HepG2 (cell line): ENCODE measurements at regions not wholly inside any gene's neighbourhood (a gene's known extent, or its start where the extent isn't known, plus 50 kb on each side); places are given as distances from the start of the nearest gene placed in this dataset.
A peak's percentile ranks its signal among the peaks of the same experiment; 100 is the strongest.

Experiments used
- ZNF124 ChIP-seq: sonication (generic); formaldehyde crosslinking; IDR thresholded peaks from 2 replicates; pipeline ENCODE4 v1.4.0; 2020; ENCODE audit warnings: missing genetic modification reagents
- TF ChIP-seq, protein P1 (sequence below): sonication (generic); formaldehyde crosslinking; IDR thresholded peaks from 2 replicates; pipeline ENCODE4 v1.5.0; 2020; ENCODE audit warnings: mild to moderate bottlenecking, missing genetic modification reagents, moderate library complexity

DNA sequence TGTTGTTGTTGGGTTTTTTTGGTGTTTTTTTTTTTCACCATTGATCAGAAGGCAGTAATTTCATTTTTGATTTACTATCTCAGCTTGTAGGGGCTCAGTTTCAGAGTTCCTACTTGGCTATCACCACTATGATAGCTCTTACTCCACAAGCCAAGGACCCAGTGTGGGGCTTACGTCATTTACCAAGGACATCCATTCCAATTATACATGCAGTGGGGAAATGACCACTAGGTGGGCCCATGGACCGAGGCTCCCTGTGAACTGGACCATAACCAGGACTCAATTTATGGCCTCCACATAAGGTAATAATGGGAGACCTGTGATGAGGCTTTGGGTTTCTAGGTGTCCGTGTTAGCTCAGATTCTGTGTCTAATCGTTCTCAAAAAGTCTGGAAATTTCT is 67.5 kb upstream of the CACNA1D start:
- TF ChIP-seq, protein P1, sequence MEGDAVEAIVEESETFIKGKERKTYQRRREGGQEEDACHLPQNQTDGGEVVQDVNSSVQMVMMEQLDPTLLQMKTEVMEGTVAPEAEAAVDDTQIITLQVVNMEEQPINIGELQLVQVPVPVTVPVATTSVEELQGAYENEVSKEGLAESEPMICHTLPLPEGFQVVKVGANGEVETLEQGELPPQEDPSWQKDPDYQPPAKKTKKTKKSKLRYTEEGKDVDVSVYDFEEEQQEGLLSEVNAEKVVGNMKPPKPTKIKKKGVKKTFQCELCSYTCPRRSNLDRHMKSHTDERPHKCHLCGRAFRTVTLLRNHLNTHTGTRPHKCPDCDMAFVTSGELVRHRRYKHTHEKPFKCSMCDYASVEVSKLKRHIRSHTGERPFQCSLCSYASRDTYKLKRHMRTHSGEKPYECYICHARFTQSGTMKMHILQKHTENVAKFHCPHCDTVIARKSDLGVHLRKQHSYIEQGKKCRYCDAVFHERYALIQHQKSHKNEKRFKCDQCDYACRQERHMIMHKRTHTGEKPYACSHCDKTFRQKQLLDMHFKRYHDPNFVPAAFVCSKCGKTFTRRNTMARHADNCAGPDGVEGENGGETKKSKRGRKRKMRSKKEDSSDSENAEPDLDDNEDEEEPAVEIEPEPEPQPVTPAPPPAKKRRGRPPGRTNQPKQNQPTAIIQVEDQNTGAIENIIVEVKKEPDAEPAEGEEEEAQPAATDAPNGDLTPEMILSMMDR: peak; percentile 71
- no peak for TF ChIP-seq ZNF124 (CRISPR knock-in tag)
